H1 (cell line): ENCODE measurements at regions not wholly inside any gene's neighbourhood (a gene's known extent, or its start where the extent isn't known, plus 50 kb on each side); places are given as distances from the start of the nearest gene placed in this dataset.
"Not testable (repeated sequence)": the region's sequence is repeated elsewhere in the genome, so short reads cannot be mapped to it uniquely, and the experiment has no call there.

ENCODE experiments used
- CTCF ChIA-PET: fragments of 300-600 bp; sonication (Branson Sonifier 250); formaldehyde crosslinking; loops from one replicate; lab custom pipeline; 2021; ENCODE audit not compliant: partially characterized antibody; lab: Charles Lee
- POLR2A ChIA-PET: fragments of 300-600 bp; sonication (Branson Sonifier 250); formaldehyde crosslinking; loops from one replicate; lab custom pipeline; 2021; ENCODE audit warnings: inconsistent platforms; ENCODE audit not compliant: partially characterized antibody; lab: Charles Lee
- DNase-seq, 2 experiments: peaks; one replicate each; pipeline versions ENCODE4 v3.0.0 to v3.0.0-alpha.2; 2010 to 2022; ENCODE audit warnings: low spot score in 2 of 2, low read depth in 1 of 2, mixed read lengths in 1 of 2
- FAIRE-seq: peaks from 2 replicates; lab custom pipeline; 2011; peaks lifted over from hg19 to GRCh38; lab: Jason Lieb, UNC
- H2AFZ ChIP-seq: 2 replicates; pipeline ENCODE4 v1.8.1; 2012; ENCODE audit warnings: low read length, inconsistent platforms
- H2AK5ac ChIP-seq: 2 replicates; pipeline ENCODE4 v1.6.1; 2013; ENCODE audit warnings: low read depth, low read length
- H2BK120ac ChIP-seq: replicated peaks from 2 replicates; pipeline ENCODE3; 2013; ENCODE audit warnings: low read depth, low read length, inconsistent platforms
- H2BK12ac ChIP-seq: 2 replicates; pipeline ENCODE4 v1.6.1; 2013; ENCODE audit warnings: low read depth, low read length
- H2BK15ac ChIP-seq: 2 replicates; pipeline ENCODE4 v1.6.1; 2013; ENCODE audit warnings: low read length
- H2BK20ac ChIP-seq: 2 replicates; pipeline ENCODE4 v1.6.1; 2013; ENCODE audit warnings: low read length
- H2BK5ac ChIP-seq: 2 replicates; pipeline ENCODE4 v1.6.1; 2013; ENCODE audit warnings: low read depth, low read length
- H3K14ac ChIP-seq: 2 replicates; pipeline ENCODE4 v1.6.1; 2013; ENCODE audit warnings: inconsistent platforms; ENCODE audit not compliant: insufficient read length
- H3K18ac ChIP-seq: 2 replicates; pipeline ENCODE4 v1.6.1; 2013; ENCODE audit warnings: low read length; ENCODE audit errors: extremely low read depth
- H3K23ac ChIP-seq: 2 replicates; pipeline ENCODE4 v1.6.1; 2013; ENCODE audit warnings: inconsistent platforms; ENCODE audit not compliant: insufficient read length
- H3K23me2 ChIP-seq: 2 replicates; pipeline ENCODE4 v1.6.1; 2013; ENCODE audit warnings: low read depth, low read length
- H3K27ac ChIP-seq: 2 replicates; pipeline ENCODE4 v1.6.1; 2011; ENCODE audit warnings: low read depth, low read length, inconsistent platforms
- H3K27me3 ChIP-seq, 4 experiments: replicated peaks in 1 of 4; 1 replicate in 1 of 4; 2 replicates in 3 of 4; pipeline versions ENCODE4 v1.6.1 to v1.8.1; 2011 to 2013; ENCODE audit warnings: low read length in 3 of 4, mild to moderate bottlenecking in 3 of 4, inconsistent platforms in 2 of 4, mixed read lengths in 2 of 4, moderate library complexity in 1 of 4; ENCODE audit not compliant: control insufficient read depth in 3 of 4, insufficient read depth in 3 of 4; ENCODE audit errors: extremely low read depth in 1 of 4
- H3K36me3 ChIP-seq, 4 experiments: 2 replicates each; pipeline versions ENCODE4 v1.6.1 to v1.8.1; 2011 to 2013; ENCODE audit warnings: mild to moderate bottlenecking in 4 of 4, low read length in 3 of 4, moderate library complexity in 2 of 4, control low read depth in 1 of 4, inconsistent platforms in 1 of 4; ENCODE audit not compliant: insufficient read depth in 4 of 4, control insufficient read depth in 2 of 4
- H3K4ac ChIP-seq: replicated peaks from 2 replicates; pipeline ENCODE3; 2013; ENCODE audit warnings: low read length, low read depth, mixed read lengths, inconsistent platforms; ENCODE audit not compliant: insufficient read length
- H3K4me1 ChIP-seq, 4 experiments: replicated peaks in 1 of 4; 1 replicate in 1 of 4; 2 replicates in 3 of 4; pipeline versions ENCODE4 v1.6.1 to v1.8.1; 2011 to 2013; ENCODE audit warnings: low read length in 3 of 4, inconsistent platforms in 2 of 4, mixed read lengths in 1 of 4; ENCODE audit not compliant: insufficient read depth in 4 of 4, control insufficient read depth in 3 of 4
- H3K4me2 ChIP-seq, 2 experiments: 2 replicates each; pipeline versions ENCODE4 v1.6.1 to v1.8.1; 2011 to 2013; ENCODE audit warnings: low read depth in 2 of 2, low read length in 2 of 2, control low read depth in 1 of 2, inconsistent platforms in 1 of 2, mild to moderate bottlenecking in 1 of 2; ENCODE audit not compliant: insufficient read depth in 1 of 2
- H3K4me3 ChIP-seq, 4 experiments: fragments of 200-600, 300-600 bp in 1 of 4; sonication (generic), shearing (Covaris generic), sonication (Bioruptor Twin) in 1 of 4; 2 replicates each; pipeline versions ENCODE4 v1.5.1 to v1.8.1; 2011 to 2016; ENCODE audit warnings: low read length in 4 of 4, low read depth in 3 of 4, control low read depth in 2 of 4, inconsistent platforms in 2 of 4, mild to moderate bottlenecking in 2 of 4, mixed read lengths in 1 of 4, moderate library complexity in 1 of 4; ENCODE audit not compliant: insufficient read depth in 2 of 4; ENCODE audit errors: extremely low read depth in 1 of 4
- H3K56ac ChIP-seq: replicated peaks from 2 replicates; pipeline ENCODE3; 2013; ENCODE audit warnings: low read depth, mild to moderate bottlenecking, mixed read lengths, low read length, inconsistent platforms; ENCODE audit not compliant: insufficient read length
- H3K79me1 ChIP-seq: 2 replicates; pipeline ENCODE4 v1.6.1; 2013; ENCODE audit warnings: low read depth, low read length, control low read depth
- H3K79me2 ChIP-seq, 2 experiments: 2 replicates each; pipeline versions ENCODE4 v1.6.1 to v1.8.1; 2012 to 2013; ENCODE audit warnings: low read length in 2 of 2, mild to moderate bottlenecking in 2 of 2, inconsistent platforms in 1 of 2; ENCODE audit not compliant: insufficient read depth in 2 of 2, control insufficient read depth in 1 of 2
- H3K9ac ChIP-seq, 4 experiments: replicated peaks in 1 of 4; 1 replicate in 1 of 4; 2 replicates in 3 of 4; pipeline versions ENCODE4 v1.6.1 to v1.8.1; 2011 to 2013; ENCODE audit warnings: low read depth in 3 of 4, low read length in 3 of 4, control low read depth in 2 of 4, mild to moderate bottlenecking in 2 of 4, moderate library complexity in 2 of 4, inconsistent platforms in 1 of 4; ENCODE audit errors: extremely low read depth in 1 of 4
- H3K9me3 ChIP-seq, 2 experiments: 2 replicates each; pipeline versions ENCODE4 v1.6.1 to v1.8.1; 2012 to 2013; ENCODE audit warnings: mild to moderate bottlenecking in 2 of 2, moderate library complexity in 2 of 2, control low read depth in 1 of 2, inconsistent platforms in 1 of 2, low read depth in 1 of 2, low read length in 1 of 2, mixed read lengths in 1 of 2; ENCODE audit not compliant: insufficient read depth in 2 of 2
- H4K20me1 ChIP-seq, 2 experiments: replicated peaks in 1 of 2; 2 replicates each; pipeline versions ENCODE3 to v1.8.1; 2011 to 2013; ENCODE audit warnings: inconsistent platforms in 2 of 2, low read length in 2 of 2, mild to moderate bottlenecking in 1 of 2; ENCODE audit not compliant: insufficient read depth in 2 of 2, control insufficient read depth in 1 of 2
- H4K5ac ChIP-seq: 2 replicates; pipeline ENCODE4 v1.6.1; 2013; ENCODE audit warnings: low read length, low read depth, mixed read lengths, inconsistent platforms; ENCODE audit not compliant: insufficient read length
- H4K8ac ChIP-seq: 2 replicates; pipeline ENCODE4 v1.8.0; 2013; ENCODE audit warnings: mild to moderate bottlenecking, moderate library complexity, low read length, inconsistent platforms; ENCODE audit not compliant: insufficient read depth; ENCODE audit errors: extremely low read depth
- H4K91ac ChIP-seq: replicated peaks from 2 replicates; pipeline ENCODE3; 2013; ENCODE audit warnings: low read length, mixed read lengths, inconsistent platforms; ENCODE audit not compliant: insufficient read length
- whole genome bisulfite sequencing, 2 experiments: shearing (Covaris generic) in 1 of 2; methylation state at CpG; one replicate each; pipeline versions ENCODE4 v1.1.6 to v1.1.7; 2013 to 2015; ENCODE audit warnings: low lambda C conversion rate in 2 of 2, mixed read lengths in 2 of 2, inconsistent platforms in 1 of 2, low coverage in 1 of 2, missing lambda C conversion rate in 1 of 2; ENCODE audit not compliant: insufficient replicate concordance in 2 of 2, insufficient coverage in 1 of 2, insufficient read length in 1 of 2; ENCODE audit errors: extremely low coverage in 1 of 2, missing lambda C conversion rate in 1 of 2; 5-methylcytosine and 5-hydroxymethylcytosine counted together

DNA sequence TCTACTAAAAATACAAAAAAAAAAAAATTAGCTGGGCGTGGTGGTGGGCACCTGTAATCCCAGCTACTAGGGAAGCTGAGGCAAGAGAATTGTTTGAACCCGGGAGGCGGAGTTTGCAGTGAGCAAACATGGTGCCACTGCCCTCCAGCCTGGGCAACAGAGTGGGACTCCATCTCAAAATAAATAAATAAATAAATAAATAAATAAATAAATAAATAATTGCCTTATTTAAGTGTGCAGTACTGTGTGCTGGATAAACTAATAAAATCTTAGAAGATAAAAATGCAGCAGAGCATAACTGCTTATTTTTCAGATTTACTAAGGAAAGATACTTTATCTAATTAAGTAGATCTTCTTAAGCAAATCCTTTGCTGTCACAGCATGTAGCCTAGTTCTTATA is 61.7 kb upstream of the TSPAN7 start:
- POLR2A ChIA-PET, H2BK20ac ChIP-seq, H4K5ac ChIP-seq, H3K4ac ChIP-seq, H3K9ac ChIP-seq, H2BK12ac ChIP-seq, H3K79me2 ChIP-seq, H4K20me1 ChIP-seq, FAIRE-seq, H2AFZ ChIP-seq, H3K27ac ChIP-seq, H3K56ac ChIP-seq, H3K4me3 ChIP-seq, H2BK15ac ChIP-seq, H3K36me3 ChIP-seq, H4K8ac ChIP-seq, H2BK120ac ChIP-seq, H3K23ac ChIP-seq, H3K79me1 ChIP-seq, H3K27me3 ChIP-seq, H2AK5ac ChIP-seq, H3K18ac ChIP-seq, DNase-seq, CTCF ChIA-PET, H4K91ac ChIP-seq, H3K4me2 ChIP-seq, H3K4me1 ChIP-seq, H2BK5ac ChIP-seq, H3K9me3 ChIP-seq, H3K23me2 ChIP-seq, H3K14ac ChIP-seq: not testable (repeated sequence)
- 85% methylated on average over 2 of the region's 3 CpGs; no CpG with 5 or more reads in 1 of the 2 experiments for WGBS, 2 experiments
